ENCODE measurements at regions not wholly inside any gene's neighbourhood (a gene's known extent, or its start where the extent isn't known, plus 50 kb on each side); places are given as distances from the start of the nearest gene placed in this dataset.

DNA sequence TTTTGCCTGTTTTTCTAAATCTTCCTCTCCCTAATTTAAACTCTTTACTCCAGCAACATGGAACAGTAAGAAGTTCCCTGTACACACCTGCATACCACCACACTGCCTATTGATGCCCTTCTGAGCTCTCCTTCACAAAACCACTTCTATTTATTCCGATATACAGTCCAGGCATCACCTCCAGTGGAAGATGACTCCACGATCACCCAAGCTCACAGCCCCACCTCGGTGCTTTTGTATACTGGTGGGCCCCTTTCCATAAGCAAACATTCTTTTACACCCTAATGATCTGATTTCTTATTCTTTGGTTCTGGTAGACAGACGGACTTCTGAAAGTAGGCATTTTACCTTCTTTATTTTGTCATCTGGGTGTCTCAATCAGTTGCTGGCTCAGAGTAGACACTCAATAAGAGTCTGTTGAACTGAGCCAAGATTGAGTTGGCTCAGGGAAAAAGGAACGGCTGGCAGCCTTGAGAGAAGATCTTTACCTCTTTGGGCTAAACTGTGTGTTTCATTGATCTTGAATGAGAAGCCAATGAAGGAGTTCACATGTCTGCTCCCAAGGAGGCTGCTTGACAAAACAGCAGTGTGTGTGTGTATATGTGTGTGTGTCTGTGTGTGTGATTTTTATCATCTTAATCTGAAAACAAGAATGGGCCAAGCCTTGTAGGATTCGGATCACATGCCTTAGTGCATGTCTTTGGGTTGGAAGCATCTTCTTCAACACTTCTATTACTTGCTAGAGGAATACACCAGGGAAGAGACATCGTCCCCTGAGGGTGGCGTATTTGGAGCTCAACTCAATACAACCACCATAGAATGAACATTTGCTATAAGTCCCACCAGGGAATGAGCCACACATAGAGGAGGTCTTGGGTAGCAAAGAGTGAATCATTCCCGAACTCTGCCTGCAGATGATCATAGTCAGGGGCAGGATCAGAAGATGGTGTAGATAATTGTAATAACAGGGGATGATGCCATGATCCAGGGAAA, 341.8 kb downstream of the CYRIA start:
- no peak for DNase-seq (ENCODE audit: low read depth)

GRCh38 chr2:16323126-16323520, 342.5 kb downstream of the CYRIA start:
- H3K4me3 ChIP-seq (ENCODE audit: low read depth, low read length) = no peak overlapping the region
- no peak for DNase-seq (ENCODE audit: low read depth)
- TF ChIP-seq CTCF (IDR thresholded peaks at IDR 0.05; ENCODE audit: insufficient read depth, low read length) = no peak

More for the DNA sequence above, 341.8 kb downstream of the CYRIA start:
- TF ChIP-seq CTCF (IDR thresholded peaks at IDR 0.05; ENCODE audit: insufficient read depth, low read length) = no peak
- H3K4me3 ChIP-seq (ENCODE audit: low read depth, low read length) = no peak overlapping the region

GRCh38 chr2:16322308-16323125, 343.1 kb downstream of the CYRIA start:
- no peak for DNase-seq (ENCODE audit: low read depth)
- TF ChIP-seq CTCF (IDR thresholded peaks at IDR 0.05; ENCODE audit: insufficient read depth, low read length) = no peak
- no peak overlapping the region for H3K4me3 ChIP-seq (ENCODE audit: low read depth, low read length)

DNA sequence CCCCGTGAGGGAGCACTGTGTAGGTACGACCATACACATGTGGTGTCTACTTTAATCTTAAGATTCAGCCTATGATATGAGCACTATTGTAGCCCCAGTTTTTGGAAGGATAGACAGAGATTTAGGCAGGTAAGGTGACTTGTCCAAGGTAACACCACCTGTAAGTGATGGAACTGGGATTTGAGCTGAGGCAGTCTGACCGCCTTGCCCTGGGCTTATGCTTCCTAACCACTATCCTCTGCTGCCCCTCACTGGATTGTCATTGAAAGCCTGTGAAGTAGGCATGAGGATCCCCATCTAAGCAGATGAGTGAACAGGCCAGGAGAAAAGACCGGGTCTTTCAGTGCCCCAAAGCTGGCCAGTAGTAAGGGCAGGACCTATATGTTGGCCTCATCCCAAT, 343.8 kb downstream of the CYRIA start:
- no peak overlapping the region for H3K4me3 ChIP-seq (ENCODE audit: low read depth, low read length)
- no peak for TF ChIP-seq CTCF (IDR thresholded peaks at IDR 0.05; ENCODE audit: insufficient read depth, low read length)
- DNase-seq (ENCODE audit: low read depth) = no peak

DNA sequence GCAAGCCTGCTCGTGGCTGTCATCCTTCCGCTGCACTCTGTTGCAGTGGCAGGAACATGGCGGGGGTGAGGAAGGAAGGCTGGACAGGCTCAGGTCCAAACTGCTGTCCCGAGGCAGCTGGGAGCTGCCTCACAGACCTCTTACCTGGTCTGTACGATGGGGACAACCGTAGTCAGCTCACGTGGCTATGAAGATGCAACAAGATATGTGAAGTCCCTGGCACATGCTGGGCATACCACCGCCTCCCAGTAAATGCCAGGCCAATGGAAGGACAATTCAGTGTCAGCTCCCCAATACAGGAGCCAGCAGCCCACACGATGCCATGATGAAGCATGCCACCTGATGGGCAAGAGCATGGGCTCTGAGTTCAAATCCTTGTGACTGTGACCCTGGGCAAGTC, 344.4 kb downstream of the CYRIA start:
- no peak for DNase-seq (ENCODE audit: low read depth)
- TF ChIP-seq CTCF (IDR thresholded peaks at IDR 0.05; ENCODE audit: insufficient read depth, low read length) = no peak
- H3K4me3 ChIP-seq (ENCODE audit: low read depth, low read length) = no peak overlapping the region

- H3K4me3 ChIP-seq (ENCODE audit: low read depth, low read length) = no peak overlapping the region
- no peak for TF ChIP-seq CTCF (IDR thresholded peaks at IDR 0.05; ENCODE audit: insufficient read depth, low read length)
- DNase-seq (ENCODE audit: low read depth) = no peak
Measured at GRCh38 chr2:16320716-16321115, 344.9 kb downstream of the CYRIA start.

Measured in fibroblast of the aortic adventitia (primary cell).